ENCODE measurements at regions not wholly inside any gene's neighbourhood (a gene's known extent, or its start where the extent isn't known, plus 50 kb on each side); places are given as distances from the start of the nearest gene placed in this dataset.

GRCh38 chrX:107522901-107523300, 73.4 kb downstream of the FRMPD3 start:
- Histone ChIP-seq H3K27me3 (peaks cover 79 to 100% (median 98%) of the 10 kb centered on the region in 11 experiments), H3K9me3 (replicated peaks in 1 of 11) (no peaks in the 10 kb centered on the region), H4K20me1 (peaks cover 0 to 6% (median 0%) of the 10 kb centered on the region in 11 experiments; a peak in 5 of 22 replicates), H3K4me3 (no peak overlapping the region), H3K9ac (no peak overlapping the region), H3K4me1 (peaks cover 0 to 15% (median 0%) of the 10 kb centered on the region in 10 experiments; a peak in 6 of 20 replicates), H3K36me3 (no peaks in the 10 kb centered on the region), H3K4me2 (peak overlapping the region in 1 of 11 experiments; percentile 26; a peak in 2 of 22 replicates), H3K27ac (no peak overlapping the region)
- no peak for TF ChIP-seq Cebpa-rat (IDR thresholded peaks at IDR 0.05)

GRCh38 chrX:107526141-107526540, 76.7 kb downstream of the FRMPD3 start:
- H3K9me3 ChIP-seq (replicated peaks in 1 of 11) = no peaks in the 10 kb centered on the region
- no peak overlapping the region for H3K27ac ChIP-seq
- H3K27me3 ChIP-seq = peaks cover 89 to 100% (median 98%) of the 10 kb centered on the region in 11 experiments
- H3K9ac ChIP-seq = no peak overlapping the region
- no peaks in the 10 kb centered on the region for H3K36me3 ChIP-seq
- no peak for TF ChIP-seq Cebpa-rat (IDR thresholded peaks at IDR 0.05)
- peak overlapping the region in 5 of 11 experiments; percentile 10 to 29 (median 19); a peak in 6 of 22 replicates for H3K4me2 ChIP-seq
- no peak overlapping the region for H3K4me3 ChIP-seq
- peaks cover 0 to 7% (median 0%) of the 10 kb centered on the region in 11 experiments; a peak in 5 of 22 replicates for H4K20me1 ChIP-seq
- peaks cover 0 to 15% (median 0%) of the 10 kb centered on the region in 10 experiments; a peak in 6 of 20 replicates for H3K4me1 ChIP-seq

- no peak overlapping the region for H3K4me2 ChIP-seq
- H3K4me3 ChIP-seq = no peak overlapping the region
- peaks cover 85 to 99% (median 95%) of the 10 kb centered on the region in 11 experiments for H3K27me3 ChIP-seq
- H3K9ac ChIP-seq = no peak overlapping the region
- H3K36me3 ChIP-seq = no peaks in the 10 kb centered on the region
- H3K27ac ChIP-seq = no peak overlapping the region
- no peak for TF ChIP-seq Cebpa-rat (IDR thresholded peaks at IDR 0.05)
- no peaks in the 10 kb centered on the region for H3K9me3 ChIP-seq (replicated peaks in 1 of 11)
- H3K4me1 ChIP-seq = peaks cover 0 to 8% (median 0%) of the 10 kb centered on the region in 10 experiments; a peak in 6 of 20 replicates
- peaks cover 0 to 5% (median 0%) of the 10 kb centered on the region in 11 experiments; a peak in 1 of 22 replicates for H4K20me1 ChIP-seq
Measured at GRCh38 chrX:107530141-107530540, 80.7 kb downstream of the FRMPD3 start.

- H3K4me2 ChIP-seq = no peak overlapping the region
- no peak overlapping the region for H3K4me3 ChIP-seq
- no peaks in the 10 kb centered on the region for H3K9me3 ChIP-seq (replicated peaks in 1 of 11)
- no peaks in the 10 kb centered on the region for H4K20me1 ChIP-seq
- H3K36me3 ChIP-seq = no peaks in the 10 kb centered on the region
- TF ChIP-seq Cebpa-rat (IDR thresholded peaks at IDR 0.05) = no peak
- no peak overlapping the region for H3K9ac ChIP-seq
- peaks cover 53 to 94% (median 85%) of the 10 kb centered on the region in 11 experiments for H3K27me3 ChIP-seq
- H3K27ac ChIP-seq = no peak overlapping the region
- H3K4me1 ChIP-seq = peaks cover 0 to 4% (median 0%) of the 10 kb centered on the region in 10 experiments; a peak in 2 of 20 replicates
Measured at GRCh38 chrX:107537815-107538214, 88.4 kb downstream of the FRMPD3 start.

- Histone ChIP-seq H3K4me2 (0 out of 22 replicates have a peak overlapping the region, but pooled peaks of 1 of the 11 experiments have one; percentile 1), H3K9me3 (replicated peaks in 1 of 11) (no peaks in the 10 kb centered on the region), H3K27ac (no peak overlapping the region), H3K36me3 (no peaks in the 10 kb centered on the region), H3K4me1 (peaks cover 0 to 10% (median 4%) of the 10 kb centered on the region in 10 experiments; a peak in 5 of 20 replicates), H3K4me3 (no peak overlapping the region), H3K27me3 (peaks cover 46 to 95% (median 82%) of the 10 kb centered on the region in 11 experiments), H4K20me1 (no peaks in the 10 kb centered on the region), H3K9ac (no peak overlapping the region)
- no peak for TF ChIP-seq Cebpa-rat (IDR thresholded peaks at IDR 0.05)
Measured at GRCh38 chrX:107541244-107541643, 87.1 kb upstream of the PRPS1 start.

- Histone ChIP-seq H4K20me1 (no peaks in the 10 kb centered on the region), H3K9me3 (replicated peaks in 1 of 11) (no peaks in the 10 kb centered on the region), H3K4me3 (no peak overlapping the region), H3K27ac (no peak overlapping the region), H3K4me1 (peaks cover 0 to 10% (median 5%) of the 10 kb centered on the region in 10 experiments; a peak in 5 of 20 replicates), H3K4me2 (no peak overlapping the region), H3K9ac (no peak overlapping the region), H3K36me3 (no peaks in the 10 kb centered on the region), H3K27me3 (peaks cover 48 to 95% (median 82%) of the 10 kb centered on the region in 11 experiments)
- no peak for TF ChIP-seq Cebpa-rat (IDR thresholded peaks at IDR 0.05)
Measured at GRCh38 chrX:107542040-107542439, 86.3 kb upstream of the PRPS1 start.

- H3K9me3 ChIP-seq (replicated peaks in 1 of 11) = no peaks in the 10 kb centered on the region
- H4K20me1 ChIP-seq = no peaks in the 10 kb centered on the region; a peak in 1 of 22 replicates
- peaks cover 0 to 10% (median 5%) of the 10 kb centered on the region in 10 experiments; a peak in 5 of 20 replicates for H3K4me1 ChIP-seq
- no peaks in the 10 kb centered on the region for H3K36me3 ChIP-seq
- no peak overlapping the region for H3K9ac ChIP-seq
- H3K4me3 ChIP-seq = no peak overlapping the region
- peaks cover 48 to 95% (median 82%) of the 10 kb centered on the region in 11 experiments for H3K27me3 ChIP-seq
- no peak for TF ChIP-seq Cebpa-rat (IDR thresholded peaks at IDR 0.05)
- H3K4me2 ChIP-seq = no peak overlapping the region
- no peak overlapping the region for H3K27ac ChIP-seq
Measured at GRCh38 chrX:107542500-107542899, 85.8 kb upstream of the PRPS1 start.

GRCh38 chrX:107547621-107548020, 80.7 kb upstream of the PRPS1 start:
- peaks cover 0 to 10% (median 5%) of the 10 kb centered on the region in 10 experiments; a peak in 3 of 20 replicates for H3K4me1 ChIP-seq
- no peaks in the 10 kb centered on the region for H3K9me3 ChIP-seq (replicated peaks in 1 of 11)
- H3K4me2 ChIP-seq = no peak overlapping the region
- no peak overlapping the region for H3K4me3 ChIP-seq
- H4K20me1 ChIP-seq = peaks cover 0 to 9% (median 0%) of the 10 kb centered on the region in 11 experiments; a peak in 1 of 22 replicates
- H3K27me3 ChIP-seq = peaks cover 69 to 97% (median 83%) of the 10 kb centered on the region in 11 experiments
- no peak overlapping the region for H3K27ac ChIP-seq
- no peak for TF ChIP-seq Cebpa-rat (IDR thresholded peaks at IDR 0.05)
- no peaks in the 10 kb centered on the region for H3K36me3 ChIP-seq
- H3K9ac ChIP-seq = no peak overlapping the region

- Histone ChIP-seq H3K4me1 (peaks cover 0 to 10% (median 5%) of the 10 kb centered on the region in 10 experiments; a peak in 3 of 20 replicates), H3K4me2 (no peak overlapping the region), H3K27me3 (peaks cover 81 to 99% (median 90%) of the 10 kb centered on the region in 11 experiments), H3K9ac (no peak overlapping the region), H3K4me3 (no peak overlapping the region), H3K36me3 (no peaks in the 10 kb centered on the region), H4K20me1 (peaks cover 0 to 9% (median 0%) of the 10 kb centered on the region in 11 experiments; a peak in 1 of 22 replicates), H3K9me3 (replicated peaks in 1 of 11) (no peaks in the 10 kb centered on the region), H3K27ac (no peak overlapping the region)
- no peak for TF ChIP-seq Cebpa-rat (IDR thresholded peaks at IDR 0.05)
Measured at GRCh38 chrX:107548775-107549174, 79.5 kb upstream of the PRPS1 start.

All from BLaER1 treated with 17β-estradiol and CSF1 and Interleukin-3, amounts not matched to agents 10 nM and 100 nM (cell line).